ENCODE measurements at regions not wholly inside any gene's neighbourhood (a gene's known extent, or its start where the extent isn't known, plus 50 kb on each side); places are given as distances from the start of the nearest gene placed in this dataset.

- TF ChIP-seq CTCF (IDR thresholded peaks at IDR 0.05) (no peak), EZH2 (IDR thresholded peaks at IDR 0.05; ENCODE audit: borderline replicate concordance, insufficient read depth, low read depth, low read length, poor library complexity, severe bottlenecking) (no peak)
These were observed 378.2 kb downstream of the FAM170A start for GRCh38 chr5:120007598-120007997.

Data from B cell (primary cell).